Central memory CD4-positive, alpha-beta T cell (primary cell): ENCODE measurements at regions not wholly inside any gene's neighbourhood (a gene's known extent, or its start where the extent isn't known, plus 50 kb on each side); places are given as distances from the start of the nearest gene placed in this dataset.

ENCODE experiments used
- DNase-seq: peaks from one replicate; pipeline ENCODE4 v3.0.0; 2022

DNA sequence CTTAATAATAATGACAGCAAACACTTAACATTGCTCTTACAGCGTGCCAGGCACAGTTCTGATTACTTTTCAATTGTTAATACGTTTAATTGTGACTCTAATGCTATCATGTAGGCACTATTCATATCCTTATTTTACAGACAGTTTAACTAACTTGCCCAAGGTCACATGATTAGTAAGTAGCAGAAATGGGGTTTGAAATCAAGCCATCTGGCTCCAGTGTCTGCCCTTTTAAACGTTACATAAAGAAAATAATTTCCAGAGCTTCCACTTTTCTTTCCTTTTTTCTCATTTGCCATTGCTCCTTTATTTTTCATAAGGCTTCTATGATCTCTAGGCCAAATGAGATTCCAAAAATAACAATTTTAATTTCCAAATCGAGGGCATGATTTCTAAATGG is 50.6 kb upstream of the IKZF2 start:
- no peak for DNase-seq

DNA sequence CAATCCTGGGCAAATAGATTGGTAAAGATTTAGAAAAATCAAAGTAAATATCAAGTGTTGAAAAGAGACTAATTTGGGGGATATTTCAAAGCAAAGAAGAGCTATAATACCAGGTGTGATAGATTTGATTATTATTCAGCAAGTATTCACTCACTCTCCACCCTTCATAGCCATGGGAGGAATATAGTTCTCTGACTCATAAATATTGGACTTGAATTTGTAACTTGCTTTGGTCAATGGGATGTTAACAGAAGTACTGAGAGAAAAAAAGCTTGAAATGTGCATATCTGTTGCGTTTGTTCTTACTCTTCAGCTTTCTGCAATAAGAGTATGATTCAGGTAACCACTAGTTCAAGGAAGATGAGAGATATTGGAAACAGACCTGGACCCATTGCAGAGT is 54.5 kb upstream of the IKZF2 start:
- no peak for DNase-seq

GRCh38 chr2:213213186-213213585 is 61.8 kb upstream of the IKZF2 start:
- no peak for DNase-seq

DNA sequence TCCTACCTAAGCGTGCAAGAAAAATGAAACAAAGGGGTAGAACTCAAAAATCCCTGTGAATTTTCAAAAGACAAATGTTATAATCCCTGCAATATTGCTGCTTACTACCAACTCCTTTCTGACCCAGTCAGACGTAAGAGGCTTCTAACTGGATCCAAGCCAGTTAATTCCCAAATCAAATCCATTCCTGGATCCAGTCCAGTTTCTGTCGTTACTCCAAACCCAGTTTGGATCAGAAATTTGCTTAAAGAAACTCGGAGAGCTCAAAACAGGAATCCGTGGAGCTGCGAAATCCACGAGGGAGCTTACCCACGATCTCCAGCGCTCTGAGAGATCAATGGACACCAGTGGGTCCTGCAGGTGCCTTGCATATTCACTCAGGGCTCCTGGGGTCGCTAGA is 62.8 kb upstream of the IKZF2 start:
- no peak for DNase-seq

GRCh38 chr2:213216461-213216860 is 65.0 kb upstream of the IKZF2 start:
- no peak for DNase-seq

DNA sequence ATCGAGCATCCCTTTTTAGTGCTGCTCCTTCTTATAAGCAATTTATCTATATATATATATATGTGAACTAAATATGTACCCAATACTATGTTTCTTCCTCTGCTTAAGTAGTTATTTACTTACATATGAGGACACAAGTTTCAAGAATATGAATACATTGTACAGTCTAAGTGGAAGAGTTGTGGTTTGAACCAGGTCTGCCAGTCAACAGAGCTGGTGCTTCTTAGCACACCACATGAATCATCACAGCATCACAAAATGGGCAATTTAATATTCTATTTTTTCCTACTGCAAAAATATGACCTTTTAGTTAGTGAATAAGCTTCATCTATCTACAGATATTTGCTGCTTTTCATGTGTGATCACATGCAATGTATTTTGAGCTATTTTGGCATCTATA is 64.4 kb upstream of the SPAG16 start:
- no peak for DNase-seq

GRCh38 chr2:213220967-213221603 is 63.2 kb upstream of the SPAG16 start:
- no peak for DNase-seq

DNA sequence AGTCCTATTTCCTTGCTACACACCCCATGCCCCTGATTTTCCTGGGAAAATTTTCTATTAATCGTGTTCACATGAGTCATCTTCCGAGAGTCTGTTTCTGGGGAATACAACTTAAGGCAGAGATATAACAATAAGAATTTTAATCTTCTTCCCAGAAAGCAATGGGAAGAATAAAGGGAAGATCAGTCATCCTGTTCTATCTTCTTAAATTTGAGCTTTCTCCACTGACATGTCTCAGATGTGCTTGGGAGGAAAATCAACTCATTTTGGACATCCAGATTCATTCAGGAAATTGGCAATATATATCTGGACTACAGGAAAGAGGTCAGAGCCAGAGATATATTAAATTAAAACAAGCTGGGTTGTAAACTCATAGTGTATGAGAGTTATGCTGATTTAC is 62.3 kb upstream of the SPAG16 start:
- DNase-seq: no peak

DNA sequence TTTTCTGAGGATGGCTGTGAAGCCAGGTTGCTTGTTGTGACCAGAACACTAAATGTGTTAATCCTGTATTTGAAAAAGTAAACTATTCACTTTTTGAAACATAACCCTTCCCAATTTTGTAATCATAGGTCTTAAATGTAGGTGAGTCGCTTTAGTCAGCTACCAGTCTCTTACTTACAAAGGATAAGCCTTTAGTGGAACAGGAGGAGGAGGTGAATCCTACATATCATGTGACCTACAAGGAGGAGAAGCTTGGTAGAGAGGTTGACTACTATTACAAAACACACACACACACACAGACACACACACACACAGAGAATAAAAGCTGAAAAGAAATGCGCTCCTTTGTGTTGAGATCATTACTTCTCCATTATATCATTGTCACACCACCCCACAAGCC is 59.9 kb upstream of the SPAG16 start:
- DNase-seq: no peak

DNA sequence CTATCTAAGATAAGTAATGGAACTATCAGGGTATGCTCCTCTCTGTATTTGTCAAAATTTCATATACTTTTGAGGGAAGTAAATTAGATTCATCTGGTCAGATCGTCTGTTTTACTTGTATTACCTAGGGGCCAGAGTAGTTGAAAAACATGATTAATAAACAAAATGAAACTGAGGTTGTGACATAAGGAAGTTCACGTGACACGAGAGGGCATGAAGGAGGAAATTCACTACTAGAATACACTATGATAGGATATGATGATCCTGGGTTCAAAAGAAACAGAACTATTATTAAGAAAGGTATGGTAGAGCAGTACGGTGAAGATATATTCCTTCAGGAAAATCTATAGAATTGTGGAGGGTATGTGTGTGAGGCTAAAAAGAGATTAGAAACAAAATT is 58.4 kb upstream of the SPAG16 start:
- DNase-seq: no peak

- no peak for DNase-seq
These were observed 56.8 kb upstream of the SPAG16 start for GRCh38 chr2:213227458-213227857.

- no peak for DNase-seq
These were observed 55.6 kb upstream of the SPAG16 start for GRCh38 chr2:213228638-213229037.

DNA sequence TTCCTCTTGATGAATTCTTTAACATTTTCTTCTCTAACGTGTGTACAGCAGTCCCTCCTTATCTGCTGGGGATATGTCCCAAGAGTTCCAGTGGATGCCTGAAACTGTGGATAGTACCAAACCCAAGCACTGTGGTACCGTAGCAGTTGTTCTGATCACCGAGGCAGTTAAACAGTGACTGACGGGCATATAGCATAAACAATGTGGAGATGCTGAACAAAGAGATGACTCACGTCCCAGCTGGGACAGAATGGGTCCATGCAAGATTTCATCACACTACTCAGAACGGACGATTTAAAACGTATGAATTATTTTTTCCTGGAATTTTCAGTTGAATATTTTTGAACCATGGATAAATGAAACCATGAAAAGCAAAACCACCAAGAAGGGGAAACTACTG is 54.5 kb upstream of the SPAG16 start:
- DNase-seq: no peak

DNA sequence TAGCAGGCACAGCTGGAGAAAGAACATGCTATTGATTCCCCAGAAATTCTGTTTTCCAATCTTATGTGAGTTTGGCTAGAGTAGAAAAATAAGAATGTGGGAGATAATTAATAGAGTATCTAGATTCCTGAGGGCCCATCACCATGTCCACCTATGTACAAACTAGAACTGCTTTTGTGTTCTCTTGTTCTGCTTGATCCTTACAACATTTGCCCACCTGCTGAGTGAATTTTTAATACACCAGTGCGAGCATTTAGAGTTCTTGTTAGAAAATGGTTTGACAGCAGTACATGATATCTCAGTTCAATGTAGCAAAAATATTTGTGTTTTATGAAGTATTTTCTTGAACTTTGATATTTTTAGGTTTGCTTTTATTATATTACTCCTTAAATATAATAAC is 52.3 kb upstream of the SPAG16 start:
- no peak for DNase-seq

DNA sequence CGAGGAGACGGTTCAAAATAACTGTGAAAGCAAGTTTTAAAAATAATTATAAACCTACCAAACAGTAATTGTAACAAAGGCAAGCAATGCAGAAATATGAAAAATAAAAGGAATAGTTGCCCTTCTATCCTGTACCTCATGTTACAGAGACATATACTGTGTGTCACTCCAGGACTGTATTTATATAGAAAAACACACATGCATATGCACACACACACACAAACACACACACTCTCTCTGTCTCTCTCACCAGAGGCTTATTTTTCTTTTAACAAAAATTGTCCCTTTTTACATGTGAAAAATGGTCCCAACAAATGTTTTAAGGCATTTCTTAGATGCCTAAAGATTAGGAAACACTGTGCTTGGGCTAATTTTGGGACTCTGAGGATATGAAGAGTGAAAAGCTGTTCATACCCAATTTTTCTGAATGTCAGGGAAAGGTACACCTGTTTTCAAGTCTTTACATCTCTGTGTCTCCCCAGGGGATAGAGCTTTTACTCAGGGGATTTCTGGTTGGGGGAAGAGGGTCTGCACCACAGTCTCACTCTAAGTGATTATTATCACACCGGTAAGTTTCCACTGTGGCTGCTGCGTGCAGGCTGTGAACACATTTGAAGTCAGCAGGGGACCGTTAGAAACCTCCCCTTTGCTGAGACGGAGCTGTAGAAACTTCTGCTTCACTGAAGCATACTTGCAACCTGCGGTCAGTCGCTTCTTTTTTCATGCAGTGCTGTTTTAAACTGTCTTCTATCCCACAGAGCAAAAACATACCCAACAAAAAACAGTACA is 51.4 kb upstream of the SPAG16 start:
- peak; percentile 14 for DNase-seq

DNA sequence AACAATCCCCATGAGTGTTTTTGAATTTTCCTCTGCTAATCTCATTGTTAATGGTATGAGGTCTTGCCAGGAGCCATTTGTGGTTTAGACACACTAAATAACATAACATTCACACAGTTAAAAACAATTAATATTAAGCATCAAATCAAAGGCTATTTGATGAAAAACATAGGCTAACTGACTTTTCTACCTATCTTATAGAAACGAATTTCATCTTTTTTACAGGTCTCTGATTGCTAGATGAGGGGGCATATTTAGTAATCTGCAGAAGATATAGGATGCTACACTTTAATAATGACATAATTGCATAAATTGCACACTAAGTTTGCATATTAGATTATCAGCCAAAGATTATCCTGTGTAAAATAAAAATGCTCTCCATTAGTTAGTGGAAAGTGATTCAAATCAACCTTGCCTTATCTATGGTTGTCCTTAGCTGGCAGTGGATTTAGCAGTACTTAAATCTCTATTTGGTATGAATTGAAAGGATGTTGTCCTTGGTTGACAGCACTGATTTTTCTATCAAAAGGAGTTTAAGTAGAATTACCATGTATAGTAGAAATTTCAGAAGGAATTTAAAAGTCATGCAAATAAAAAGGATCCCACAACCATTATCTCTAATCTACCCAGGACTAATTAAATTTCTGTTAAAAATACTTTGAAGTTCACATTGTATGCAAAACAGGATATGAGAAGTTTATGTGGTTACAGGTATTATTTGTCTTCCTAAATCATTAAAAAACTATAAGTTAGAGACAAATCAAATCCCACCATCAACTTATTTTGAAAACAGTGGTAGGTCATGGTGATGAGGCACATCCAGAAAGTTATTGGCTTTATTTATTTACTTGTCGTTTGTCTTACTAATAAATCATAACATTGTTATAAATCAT is 50.6 kb upstream of the SPAG16 start:
- DNase-seq: no peak
